HG02571 (cell line): ENCODE measurements at regions not wholly inside any gene's neighbourhood (a gene's known extent, or its start where the extent isn't known, plus 50 kb on each side); places are given as distances from the start of the nearest gene placed in this dataset.
"Not testable (repeated sequence)": the region's sequence is repeated elsewhere in the genome, so short reads cannot be mapped to it uniquely, and the experiment has no call there.

Experiments used
- ATAC-seq: cut with Tn5 transposase; IDR thresholded peaks from one replicate; pipeline ENCODE4 v1.9.1; 2021; ENCODE audit warnings: mild to moderate bottlenecking, moderate library complexity; ENCODE audit not compliant: unreplicated experiment

DNA sequence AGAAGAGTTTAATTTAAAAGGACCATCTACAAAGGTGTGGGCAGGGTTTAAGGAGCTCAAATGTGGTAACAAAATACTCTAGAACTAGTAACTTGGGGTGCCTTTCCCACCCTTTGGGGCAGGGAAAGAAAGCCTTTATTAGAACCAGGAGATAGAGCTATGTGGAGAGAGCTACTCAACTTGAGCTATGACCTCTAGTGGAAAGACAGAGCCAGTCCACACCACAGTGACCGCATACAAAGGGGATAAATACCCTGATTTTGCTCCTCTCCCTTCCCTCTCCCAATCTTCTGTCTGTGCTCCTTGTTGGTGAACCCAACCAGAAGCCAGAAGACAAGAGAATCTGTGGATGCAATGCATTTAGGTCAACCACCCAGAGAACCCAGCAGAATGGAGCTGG, 54.4 kb upstream of the JAK1 start:
- ATAC-seq = no peak

DNA sequence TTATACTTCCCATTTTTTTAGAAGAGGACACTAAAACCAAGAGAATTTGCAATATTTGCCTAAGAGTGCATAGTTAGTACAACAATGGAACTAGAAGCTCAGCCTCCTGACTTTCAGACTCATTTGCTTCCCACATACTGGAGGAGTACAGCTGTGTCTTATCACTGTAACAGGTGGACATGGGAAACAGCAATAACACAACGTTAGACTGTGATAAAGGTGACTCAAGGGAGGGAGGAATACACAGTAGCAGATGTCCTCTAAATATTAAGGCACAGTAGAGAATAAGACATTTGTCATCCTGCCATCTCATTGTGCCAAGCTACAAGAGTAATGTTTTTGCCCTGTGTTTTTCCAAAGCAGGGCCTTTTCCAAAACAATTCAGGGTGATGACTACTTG, 55.4 kb upstream of the JAK1 start:
- ATAC-seq = no peak

DNA sequence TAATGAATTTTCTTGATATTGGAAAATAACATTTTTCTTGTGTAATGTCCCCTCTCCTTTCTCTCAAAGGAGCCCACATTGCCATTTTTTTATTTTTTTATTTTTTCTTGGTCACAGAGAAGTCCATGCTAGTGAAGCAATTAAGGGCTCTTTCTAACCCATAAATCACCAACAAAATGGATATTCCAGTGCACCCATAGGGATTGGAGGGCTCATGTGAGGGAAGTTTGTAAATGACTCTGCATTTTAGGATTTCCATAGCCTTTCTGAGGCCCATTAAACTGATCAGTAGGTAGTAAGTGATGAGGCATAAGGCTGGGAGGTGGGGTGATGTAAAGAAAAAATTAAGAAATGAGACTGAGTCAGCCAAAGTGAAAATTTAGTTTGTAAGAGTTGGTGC, 55.9 kb upstream of the JAK1 start:
- ATAC-seq = no peak

DNA sequence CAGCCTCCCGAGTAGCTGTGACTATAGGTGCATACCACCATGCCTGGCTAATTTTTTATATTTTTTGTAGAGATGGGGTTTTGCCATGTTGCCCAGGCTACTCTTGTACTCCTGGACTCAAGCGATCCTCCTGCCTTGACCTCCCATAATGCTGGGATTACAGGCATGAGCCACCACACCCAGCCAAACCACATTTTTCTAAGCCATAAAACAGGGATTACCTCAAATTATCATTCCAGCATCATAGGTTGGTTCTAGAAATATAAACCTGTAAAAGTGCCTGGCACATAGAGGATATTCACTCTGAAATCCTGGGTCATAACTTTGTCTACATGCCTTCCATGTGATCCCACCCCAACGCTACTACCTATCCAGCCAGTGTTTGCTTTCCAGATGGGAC, 59.4 kb upstream of the JAK1 start:
- ATAC-seq = no peak

- no peak for ATAC-seq
These were observed 59.9 kb upstream of the JAK1 start for GRCh38 chr1:65026235-65026634.

DNA sequence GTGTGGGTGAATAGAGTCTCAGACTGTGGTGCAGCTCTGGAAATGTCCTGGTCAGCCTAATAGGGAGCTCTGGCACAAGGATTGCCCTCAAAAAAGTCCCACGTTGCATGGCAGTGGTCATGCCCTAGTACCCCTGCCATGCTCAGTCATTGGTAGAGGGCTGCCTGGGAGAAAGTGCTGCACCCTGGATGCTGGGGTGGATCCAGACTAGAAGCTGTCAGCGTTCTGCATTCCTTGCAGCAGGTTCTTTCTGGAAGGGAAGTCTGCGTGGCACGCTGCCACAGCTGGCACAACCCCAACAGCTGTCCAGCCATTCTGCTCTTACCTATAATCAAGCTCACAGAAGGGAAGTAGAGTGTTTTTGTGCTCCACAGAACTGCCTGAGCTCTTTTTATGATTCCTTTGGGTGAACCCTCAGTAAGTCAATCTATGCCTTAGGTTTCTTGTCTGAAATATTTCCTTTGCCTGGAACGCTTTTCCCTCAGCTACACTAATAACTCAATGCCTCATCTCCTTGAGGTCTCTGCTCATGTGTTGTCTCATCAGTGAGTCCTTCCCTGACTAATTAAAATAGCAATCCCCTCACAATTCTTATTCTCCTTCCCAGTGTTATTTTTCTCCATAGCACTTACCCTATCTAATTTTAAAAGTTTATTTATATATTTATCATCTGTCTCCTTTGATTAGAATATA, 61.5 kb upstream of the JAK1 start:
- ATAC-seq = no peak

- ATAC-seq = not testable (repeated sequence)
These were observed 63.1 kb upstream of the JAK1 start for GRCh38 chr1:65029434-65029833.

DNA sequence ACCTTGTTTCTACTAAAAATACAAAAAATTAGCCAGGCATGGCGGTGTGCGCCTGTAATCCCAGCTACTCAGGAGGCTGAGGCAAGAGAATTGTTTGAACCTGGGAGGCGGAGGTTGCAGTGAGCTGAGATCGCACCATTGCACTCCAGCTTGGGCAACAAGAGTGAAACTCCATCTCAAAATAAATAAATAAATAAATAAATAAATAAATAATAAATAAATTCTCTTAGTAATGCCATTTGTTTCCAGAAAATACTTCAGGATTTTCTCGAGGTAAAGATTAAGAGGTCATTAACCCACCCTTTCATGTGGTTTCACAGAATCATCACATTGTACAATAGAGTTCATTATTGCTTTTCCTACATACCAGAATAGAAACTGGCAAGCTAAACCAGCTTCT, 68.5 kb upstream of the JAK1 start:
- not testable (repeated sequence) for ATAC-seq

GRCh38 chr1:65036570-65037051, 70.3 kb upstream of the JAK1 start:
- no peak for ATAC-seq

DNA sequence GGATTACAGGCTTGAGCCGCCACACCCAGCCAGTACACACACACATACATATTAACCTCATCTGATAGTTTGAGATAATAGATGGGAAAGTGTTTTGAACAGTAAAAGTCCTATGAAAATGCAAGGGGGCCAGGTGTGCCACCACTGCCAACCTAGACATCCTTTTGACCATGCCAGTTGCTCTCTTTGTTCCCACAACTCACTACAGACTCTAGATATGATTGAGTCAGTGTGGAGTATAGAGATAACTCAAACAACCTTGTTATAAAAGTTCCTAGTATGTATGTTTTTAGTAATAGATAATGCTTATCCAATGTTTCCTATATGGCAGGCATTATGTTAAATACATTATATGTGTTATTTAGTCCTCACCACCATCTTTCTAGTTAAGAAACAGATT, 72.7 kb upstream of the JAK1 start:
- no peak for ATAC-seq

- ATAC-seq = no peak
These were observed 73.2 kb upstream of the JAK1 start for GRCh38 chr1:65039508-65039907.

DNA sequence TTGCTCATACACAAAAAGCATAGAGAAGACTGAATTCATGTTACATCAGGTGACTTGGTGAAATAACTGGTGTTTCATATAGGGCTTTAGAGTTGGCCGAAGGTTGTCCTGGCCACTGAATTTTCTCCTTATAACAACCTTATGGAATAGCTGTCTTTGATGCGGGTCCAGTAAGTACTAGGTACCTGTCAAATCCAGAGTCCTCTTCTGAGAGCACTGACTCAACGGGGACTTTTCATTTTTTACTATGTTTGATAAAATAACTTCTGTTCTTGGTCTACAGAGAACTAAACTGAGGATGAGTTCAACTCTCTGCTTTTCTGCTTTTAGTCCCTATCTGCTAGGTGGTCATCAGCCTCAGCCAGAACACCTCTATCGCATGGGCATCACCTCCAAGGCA, 76.1 kb upstream of the JAK1 start:
- ATAC-seq = no peak

- ATAC-seq = no peak
These were observed 78.1 kb upstream of the JAK1 start for GRCh38 chr1:65044411-65044810.

DNA sequence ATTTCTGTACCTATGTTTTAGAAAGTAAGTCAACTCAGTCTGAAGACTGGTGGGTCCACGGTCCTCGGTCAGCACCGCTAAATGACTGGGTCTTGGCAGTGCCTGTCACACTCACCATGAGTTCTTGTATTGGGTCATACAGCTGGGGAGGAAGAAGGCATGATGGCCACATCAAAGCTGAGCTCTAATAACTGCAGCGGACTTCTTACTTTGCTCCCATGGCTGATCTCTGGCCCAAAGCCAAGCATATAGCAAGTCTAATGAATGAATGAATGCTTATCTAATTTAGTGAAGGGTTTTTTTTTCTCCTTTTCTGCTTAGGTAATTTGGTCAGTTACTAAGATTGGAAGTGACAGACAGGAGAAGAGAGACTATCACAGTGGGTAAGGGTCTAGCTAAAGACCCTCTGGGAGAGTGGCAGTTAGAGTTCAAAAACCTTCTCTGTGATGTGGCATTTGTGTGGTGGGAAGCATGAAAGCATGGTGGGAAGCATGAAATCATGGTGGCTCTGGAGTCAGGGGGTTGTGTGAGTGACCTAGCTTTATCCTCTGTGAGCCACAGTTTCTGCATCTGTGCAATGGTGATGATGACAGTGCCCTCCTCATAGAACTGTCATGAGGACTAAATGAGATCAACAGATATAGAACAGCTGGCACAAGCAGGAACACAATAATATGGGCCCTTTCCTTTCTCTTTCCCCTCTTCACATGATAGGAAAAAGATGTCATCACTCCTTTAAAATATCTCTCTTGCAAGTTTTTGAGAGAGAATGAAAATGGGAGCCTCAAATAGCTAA, 78.9 kb upstream of the JAK1 start:
- ATAC-seq = no peak

DNA sequence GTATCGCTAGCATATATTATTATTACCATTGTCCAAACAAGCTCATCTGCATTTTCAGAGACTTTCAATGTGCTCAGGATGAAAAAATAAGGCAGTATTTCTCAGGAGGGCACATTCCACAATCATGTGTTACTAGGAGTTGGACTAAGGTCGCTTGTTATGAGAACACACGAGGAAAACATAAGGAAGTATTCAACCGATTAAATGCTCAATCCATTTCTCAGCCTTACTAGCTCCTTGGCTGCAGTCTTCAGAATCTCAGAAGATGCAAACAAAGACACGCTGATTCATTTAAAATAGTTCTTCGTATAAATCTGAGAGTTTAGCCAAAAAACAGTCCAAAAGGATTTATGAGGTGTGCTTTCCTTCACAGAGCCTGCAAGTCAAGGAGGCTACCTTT, 82.0 kb upstream of the JAK1 start:
- no peak for ATAC-seq

DNA sequence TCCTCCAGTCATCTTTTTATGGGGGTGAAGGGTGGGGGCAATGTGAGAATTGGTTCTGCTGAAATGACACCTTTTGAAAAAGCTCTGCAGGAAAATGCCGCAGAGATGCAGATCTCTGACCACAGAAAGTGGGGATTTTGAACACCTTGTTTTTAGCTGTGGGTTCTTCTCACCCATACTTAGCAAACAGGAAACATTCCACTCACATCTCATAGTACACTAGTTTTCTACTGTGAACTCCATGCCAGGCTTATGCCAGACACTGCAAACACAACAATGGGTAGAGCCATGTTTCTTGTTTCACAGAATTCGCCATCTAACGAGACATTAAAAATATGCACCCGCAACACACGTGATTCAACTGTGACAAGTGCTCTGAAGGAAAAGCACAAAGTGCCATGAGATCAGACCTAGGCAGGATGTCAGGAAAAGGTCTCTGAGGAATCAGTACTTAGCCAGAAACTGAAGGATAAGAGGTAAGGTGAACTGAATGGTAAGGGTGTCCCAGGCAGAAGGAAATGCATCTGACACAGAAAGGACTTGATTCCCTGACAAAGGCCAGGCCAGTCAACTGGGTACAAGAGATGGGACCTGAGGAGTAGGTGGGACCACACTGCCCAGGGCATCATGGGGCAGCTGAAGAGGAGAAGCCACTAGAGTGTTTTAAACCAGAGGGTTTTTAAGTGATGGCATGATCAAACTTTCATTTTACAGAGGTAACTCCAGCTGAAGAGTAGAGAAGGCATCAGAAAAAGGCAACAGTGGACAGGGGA, 83.8 kb upstream of the JAK1 start:
- no peak for ATAC-seq

DNA sequence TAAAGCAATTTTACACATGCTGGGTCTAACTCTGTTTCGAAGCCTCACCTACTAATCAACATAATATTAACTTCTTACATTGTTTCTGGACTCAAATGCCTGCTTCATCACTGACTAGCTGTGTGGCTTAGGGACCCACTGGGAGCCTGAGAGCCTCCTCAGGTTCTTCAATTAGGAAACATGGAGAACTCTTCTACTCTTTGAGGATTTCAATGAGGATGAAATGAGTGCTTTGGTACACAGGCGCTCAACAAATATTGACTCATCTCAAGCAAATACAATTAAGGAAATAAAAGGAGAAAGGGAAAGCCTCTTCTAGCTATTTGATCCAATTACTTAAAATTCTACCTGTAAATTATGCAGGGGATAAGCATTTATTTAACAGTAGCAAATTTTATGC, 84.4 kb upstream of the JAK1 start:
- ATAC-seq = no peak

DNA sequence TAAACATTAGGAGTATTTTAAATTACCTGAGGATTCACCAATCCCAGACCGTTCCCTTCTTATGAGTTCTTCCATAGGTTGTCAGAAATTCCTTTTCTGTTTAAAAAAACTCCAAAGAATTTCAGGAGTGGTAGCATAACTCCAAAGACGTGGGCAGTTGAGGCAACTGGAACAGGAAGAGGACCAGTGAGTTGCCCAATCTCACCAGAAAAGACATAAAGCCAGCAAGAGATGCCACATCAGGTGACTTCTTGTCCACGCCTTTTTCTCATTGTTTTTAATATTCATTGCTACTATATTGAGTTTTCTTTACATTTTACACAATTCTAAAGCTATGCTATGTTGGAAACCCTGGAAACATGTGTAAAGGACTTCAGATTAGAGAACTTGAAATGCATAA, 88.1 kb upstream of the JAK1 start:
- no peak for ATAC-seq

GRCh38 chr1:65055747-65056146, 89.4 kb upstream of the JAK1 start:
- no peak for ATAC-seq

GRCh38 chr1:65056234-65056633, 89.9 kb upstream of the JAK1 start:
- no peak for ATAC-seq

DNA sequence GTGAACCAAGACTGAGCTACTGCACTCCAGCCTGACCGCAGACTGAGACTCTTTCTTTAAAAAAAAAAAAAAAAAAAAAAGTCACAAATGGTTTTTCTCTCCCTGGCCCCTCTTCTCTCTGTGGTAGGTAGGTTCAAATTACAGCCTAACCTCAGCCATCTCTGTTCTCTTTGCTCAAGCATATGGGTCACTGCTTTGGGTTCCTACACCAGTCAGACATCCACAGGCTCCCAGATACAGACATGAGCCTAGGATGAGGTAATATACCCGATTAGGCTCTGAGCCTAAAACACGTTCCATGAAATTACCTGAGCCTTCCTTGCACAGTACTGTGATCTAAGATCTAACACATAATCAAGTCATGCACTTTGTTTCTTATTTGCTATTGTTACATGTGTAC, 90.5 kb upstream of the JAK1 start:
- ATAC-seq = no peak
